ENCODE measurements at regions not wholly inside any gene's neighbourhood (a gene's known extent, or its start where the extent isn't known, plus 50 kb on each side); places are given as distances from the start of the nearest gene placed in this dataset.

GRCh38 chr4:35604724-35605123 is 639.6 kb downstream of the ARAP2 start:
- TF ChIP-seq POLR2A (IDR thresholded peaks at IDR 0.05; ENCODE audit: low read length) (no peak), GATA1 (IDR thresholded peaks at IDR 0.05; ENCODE audit: low read depth, low read length) (no peak)
